Heart left ventricle (tissue), 16 donors: ENCODE measurements at regions not wholly inside any gene's neighbourhood (a gene's known extent, or its start where the extent isn't known, plus 50 kb on each side); places are given as distances from the start of the nearest gene placed in this dataset.

Experiments used
- ATAC-seq, 4 donors: fragments of 200-7000 bp; cut with Tn5 transposase; one replicate each; pipeline ENCODE4 v1.9.1; 2020 to 2022; ENCODE audit warnings: moderate library complexity in 4 of 4, mild to moderate bottlenecking in 3 of 4, moderate number of reproducible peaks in 1 of 4
- DNase-seq, 5 donors: peaks; one replicate each; pipeline ENCODE4 v3.0.0-alpha.2; 2020
- H3K27ac ChIP-seq, 12 donors: fragments of 200-600 bp; sonication (generic) in 4 of 12; one replicate each; pipeline versions ENCODE4 v1.5.0 to v1.8.0; 2016 to 2022; ENCODE audit warnings: mild to moderate bottlenecking in 2 of 12
- H3K27me3 ChIP-seq, 9 donors: fragments of 200-600 bp; sonication (generic) in 2 of 9; one replicate each; pipeline versions ENCODE4 v1.5.1 to v1.8.0; 2016 to 2022; ENCODE audit warnings: mild to moderate bottlenecking in 3 of 9
- H3K36me3 ChIP-seq, 9 donors: fragments of 200-600 bp; sonication (generic) in 2 of 9; one replicate each; pipeline versions ENCODE4 v1.5.0 to v1.8.0; 2018 to 2022; ENCODE audit warnings: mild to moderate bottlenecking in 2 of 9
- H3K4me1 ChIP-seq, 12 donors: fragments of 200-600 bp; sonication (generic) in 4 of 12; one replicate each; pipeline versions ENCODE4 v1.5.0 to v1.8.0; 2016 to 2022; ENCODE audit warnings: mild to moderate bottlenecking in 3 of 12
- H3K4me3 ChIP-seq, 12 donors: fragments of 200-600 bp; sonication (generic) in 4 of 12; one replicate each; pipeline versions ENCODE4 v1.5.0 to v1.8.0; 2017 to 2022; ENCODE audit warnings: mild to moderate bottlenecking in 9 of 12, moderate library complexity in 4 of 12
- H3K9me3 ChIP-seq, 12 donors: fragments of 200-600 bp; sonication (generic) in 4 of 12; one replicate each; pipeline versions ENCODE4 v1.5.0 to v1.8.0; 2016 to 2022; ENCODE audit warnings: mild to moderate bottlenecking in 1 of 12
- CTCF ChIP-seq, 12 donors: fragments of 200-600 bp; sonication (generic) in 4 of 12; IDR thresholded peaks; one replicate each; pipeline versions ENCODE4 v1.5.0 to v1.8.0; 2018 to 2022; ENCODE audit warnings: antibody characterized with exemption in 12 of 12, mild to moderate bottlenecking in 5 of 12
- POLR2A ChIP-seq, 2 donors: fragments of 450-650 bp; IDR thresholded peaks; one replicate each; pipeline ENCODE4 v1.6.1; 2017; ENCODE audit warnings: antibody characterized with exemption in 2 of 2, mild to moderate bottlenecking in 2 of 2, moderate library complexity in 2 of 2
- WGBS, 4 donors: extraction: QIAGEN DNeasy Blood & Tissue Kit in 2 of 4; methylation state at CpG; one replicate each; pipeline versions ENCODE4 v1.1.5 to v1.1.7; 2013 to 2018; 5-methylcytosine and 5-hydroxymethylcytosine counted together
- intact Hi-C, 10 donors: fragments of 100-400 bp; cut with DNase I; formaldehyde crosslinking; loops; one replicate each; pipeline versions ENCODE4 v1.11.1 to v1.14.2; 2022
- donor health status: ischemic (EF 13 %, LVEDD 7.1; RV severe dilation, severe dysfunction).
- donor health status: healthy with polysubstance abuse.
- donor health status: DM: no; HTN: yes; CAD: no.
- donor health status: DM: no; HTN: no; CAD: no.
- donor health status: ischemic (EF 25% LVEDD 6.9; RV normal size, moderate dysfunction).
- donor health status: ischemic (EF 25% LVEDD 5.7; RV mildly dilated, moderate dysfunction).
- donor health status: healthy.
- donor health status: DM: yes; HTN: yes; CAD: no.
- donor health status: ischemic (EF 35%, LVEDD 5.7; RV mildly dilated, moderate dysfunction).
- donor health status: nonischemic (EF 11% LVEDD 7.7; RV severe dilation, severe dysfunction).
- donor health status: DM: yes; HTN: yes; CAD: no.
- donor health status: PGD.
- donor health status: ischemic (EF 29% LVEDD 5.4; RV normal size, mild dysfunction).
- donor health status: nonischemic (EF 23%, LVEDD 6.1; RV moderate dilation, normal function).

GRCh38 chr1:181396171-181396670 lies 87.1 kb upstream of the CACNA1E start:
- Histone ChIP-seq H3K4me3 (no peak overlapping the region), H3K4me1 (no peaks in the 10 kb centered on the region), H3K9me3 (no peaks in the 10 kb centered on the region), H3K27me3 (peaks cover 0 to 18% (median 0%) of the 10 kb centered on the region in 9 donors), H3K36me3 (no peaks in the 10 kb centered on the region), H3K27ac (peak overlapping the region in 1 of 12 donors; percentile 48)
- TF ChIP-seq POLR2A (IDR thresholded peaks at IDR 0.05) (no peak), CTCF (IDR thresholded peaks at IDR 0.05) (no peak)
- WGBS, 4 donors = 80 to 84% (median 83%) methylated on average over 5 of the region's 5 CpGs
- DNase-seq (no peak), ATAC-seq (no peak)
- intact Hi-C loops = no loop called here

GRCh38 chr1:181396811-181397210 lies 86.5 kb upstream of the CACNA1E start:
- 90 to 95% (median 92%) methylated on average over 1 of the region's 1 CpG for WGBS, 4 donors
- no peak for ATAC-seq
- Histone ChIP-seq H3K4me1 (no peaks in the 10 kb centered on the region), H3K4me3 (no peak overlapping the region), H3K27me3 (peaks cover 0 to 18% (median 0%) of the 10 kb centered on the region in 9 donors), H3K36me3 (no peaks in the 10 kb centered on the region), H3K27ac (peak overlapping the region in 1 of 12 donors; percentile 48), H3K9me3 (no peaks in the 10 kb centered on the region)
- no peak for DNase-seq
- TF ChIP-seq CTCF (IDR thresholded peaks at IDR 0.05) (no peak), POLR2A (IDR thresholded peaks at IDR 0.05) (no peak)
- intact Hi-C loops = no loop called here

GRCh38 chr1:181397845-181398244 lies 85.5 kb upstream of the CACNA1E start:
- DNase-seq (no peak), ATAC-seq (no peak)
- Histone ChIP-seq H3K9me3 (no peaks in the 10 kb centered on the region), H3K27ac (peak overlapping the region in 1 of 12 donors; percentile 62), H3K27me3 (peaks cover 0 to 13% (median 0%) of the 10 kb centered on the region in 9 donors), H3K36me3 (no peaks in the 10 kb centered on the region), H3K4me1 (no peaks in the 10 kb centered on the region), H3K4me3 (no peak overlapping the region)
- no peak for TF ChIP-seq POLR2A (IDR thresholded peaks at IDR 0.05)
- TF ChIP-seq CTCF (IDR thresholded peaks at IDR 0.05) = no peak
- intact Hi-C loops = no loop called here
- WGBS, 4 donors = 61 to 73% (median 63%) methylated on average over 3 of the region's 3 CpGs

GRCh38 chr1:181398544-181398943 lies 84.8 kb upstream of the CACNA1E start:
- peaks cover 0 to 11% (median 0%) of the 10 kb centered on the region in 9 donors for H3K27me3 ChIP-seq
- no peak overlapping the region for H3K4me3 ChIP-seq
- H3K27ac ChIP-seq = peak overlapping the region in 1 of 12 donors; percentile 2
- intact Hi-C loops = no loop called here
- ATAC-seq = no peak
- H3K36me3 ChIP-seq = no peaks in the 10 kb centered on the region
- 82 to 84% (median 83%) methylated on average over 4 of the region's 4 CpGs for WGBS, 4 donors
- no peak for TF ChIP-seq POLR2A (IDR thresholded peaks at IDR 0.05)
- no peak for TF ChIP-seq CTCF (IDR thresholded peaks at IDR 0.05)
- DNase-seq = no peak
- no peaks in the 10 kb centered on the region for H3K4me1 ChIP-seq
- no peaks in the 10 kb centered on the region for H3K9me3 ChIP-seq
